ENCODE measurements at regions not wholly inside any gene's neighbourhood (a gene's known extent, or its start where the extent isn't known, plus 50 kb on each side); places are given as distances from the start of the nearest gene placed in this dataset.

GRCh38 chr18:61964616-61965015 is 71.8 kb upstream of the RNF152 start:
- no peak for TF ChIP-seq EP300 (IDR thresholded peaks at IDR 0.05)
- TF ChIP-seq POLR2A (IDR thresholded peaks at IDR 0.05): no peak
- no peak for TF ChIP-seq CTCF (IDR thresholded peaks at IDR 0.05)
- peaks cover 0 to 17% (median 0%) of the 10 kb centered on the region in 4 donors for H3K4me1 ChIP-seq
- no peaks in the 10 kb centered on the region for H3K36me3 ChIP-seq
- H3K27ac ChIP-seq: no peak overlapping the region
- no peak for DNase-seq (ENCODE audit: low spot score in 2 of 2)
- H3K4me3 ChIP-seq: no peak overlapping the region
- no peaks in the 10 kb centered on the region for H3K9me3 ChIP-seq
- H3K27me3 ChIP-seq: peaks cover 0 to 2% of the 10 kb centered on the region in 2 donors

GRCh38 chr18:61963705-61964104 is 70.9 kb upstream of the RNF152 start:
- TF ChIP-seq EP300 (IDR thresholded peaks at IDR 0.05): no peak
- Histone ChIP-seq H3K4me3 (no peak overlapping the region), H3K9me3 (no peaks in the 10 kb centered on the region), H3K4me1 (peaks cover 0 to 22% (median 0%) of the 10 kb centered on the region in 4 donors), H3K36me3 (no peaks in the 10 kb centered on the region), H3K27me3 (peaks cover 0 to 2% of the 10 kb centered on the region in 2 donors), H3K27ac (no peak overlapping the region)
- DNase-seq (ENCODE audit: low spot score in 2 of 2): no peak
- WGBS, 2 donors: 21 to 39% methylated on average over 1 of the region's 1 CpG

GRCh38 chr18:61957801-61958516 is 65.2 kb upstream of the RNF152 start:
- H3K4me3 ChIP-seq: no peak overlapping the region
- no peaks in the 10 kb centered on the region for H3K36me3 ChIP-seq
- no peaks in the 10 kb centered on the region for H3K9me3 ChIP-seq
- 81 to 82% methylated on average over 12 to 13 of the region's 13 CpGs for WGBS, 2 donors
- H3K27ac ChIP-seq: no peak overlapping the region
- peaks cover 0 to 11% (median 0%) of the 10 kb centered on the region in 4 donors for H3K4me1 ChIP-seq
- DNase-seq (ENCODE audit: low spot score in 2 of 2): no peak
- no peak for TF ChIP-seq CTCF (IDR thresholded peaks at IDR 0.05)
- TF ChIP-seq POLR2A (IDR thresholded peaks at IDR 0.05): no peak
- TF ChIP-seq EP300 (IDR thresholded peaks at IDR 0.05): no peak
- no peaks in the 10 kb centered on the region for H3K27me3 ChIP-seq

GRCh38 chr18:61955644-61956043 is 62.8 kb upstream of the RNF152 start:
- DNase-seq (ENCODE audit: low spot score in 2 of 2): no peak
- no peak overlapping the region for H3K4me3 ChIP-seq
- H3K27me3 ChIP-seq: no peaks in the 10 kb centered on the region
- 80 to 82% methylated on average over 2 of the region's 2 CpGs for WGBS, 2 donors
- H3K4me1 ChIP-seq: peaks cover 0 to 11% (median 0%) of the 10 kb centered on the region in 4 donors
- no peak overlapping the region for H3K27ac ChIP-seq
- H3K9me3 ChIP-seq: no peaks in the 10 kb centered on the region
- no peaks in the 10 kb centered on the region for H3K36me3 ChIP-seq
- TF ChIP-seq POLR2A (IDR thresholded peaks at IDR 0.05): no peak
- no peak for TF ChIP-seq CTCF (IDR thresholded peaks at IDR 0.05)
- TF ChIP-seq EP300 (IDR thresholded peaks at IDR 0.05): no peak

- TF ChIP-seq EP300 (IDR thresholded peaks at IDR 0.05): no peak
- no peak for TF ChIP-seq POLR2A (IDR thresholded peaks at IDR 0.05)
- no peak for TF ChIP-seq CTCF (IDR thresholded peaks at IDR 0.05)
- WGBS, 2 donors: 75 to 78% methylated on average over 5 of the region's 5 CpGs
Measured at GRCh38 chr18:61954096-61954746, 61.4 kb upstream of the RNF152 start.

More at GRCh38 chr18:61954096-61954746, 61.4 kb upstream of the RNF152 start:
- peaks cover 0 to 2% (median 0%) of the 10 kb centered on the region in 4 donors for H3K4me1 ChIP-seq
- no peak overlapping the region for H3K27ac ChIP-seq
- no peak overlapping the region for H3K4me3 ChIP-seq
- no peaks in the 10 kb centered on the region for H3K27me3 ChIP-seq
- H3K36me3 ChIP-seq: no peaks in the 10 kb centered on the region
- no peak for DNase-seq (ENCODE audit: low spot score in 2 of 2)
- no peaks in the 10 kb centered on the region for H3K9me3 ChIP-seq

Measured in tibial nerve (tissue), 4 donors.